Uterus (tissue), 3 donors: ENCODE measurements at regions not wholly inside any gene's neighbourhood (a gene's known extent, or its start where the extent isn't known, plus 50 kb on each side); places are given as distances from the start of the nearest gene placed in this dataset.

Experiments used
- DNase-seq, 2 donors: peaks; one replicate each; pipeline ENCODE4 v3.0.0-alpha.2; 2019 to 2020
- H3K27ac ChIP-seq, 2 donors: fragments of 200-600 bp; sonication (generic); 1 replicate in 1 of 2; 2 replicates in 1 of 2; pipeline ENCODE4 v1.5.1; 2016 to 2018
- H3K27me3 ChIP-seq, 2 donors: fragments of 200-600 bp; sonication (generic); one replicate each; pipeline ENCODE4 v1.5.1; 2018 to 2019; ENCODE audit warnings: control low read depth in 1 of 2
- H3K36me3 ChIP-seq, 2 donors: fragments of 200-600 bp; sonication (generic); one replicate each; pipeline ENCODE4 v1.5.1; 2019; ENCODE audit warnings: control low read depth in 1 of 2
- H3K4me1 ChIP-seq, 2 donors: fragments of 200-600 bp; sonication (generic); one replicate each; pipeline ENCODE4 v1.5.1; 2018 to 2019; ENCODE audit warnings: control low read depth in 1 of 2
- H3K4me3 ChIP-seq, 2 donors: fragments of 200-600 bp; sonication (generic); 1 replicate in 1 of 2; 2 replicates in 1 of 2; pipeline ENCODE4 v1.5.1; 2018 to 2019; ENCODE audit warnings: mild to moderate bottlenecking in 1 of 2
- H3K9me3 ChIP-seq, 2 donors: fragments of 200-600 bp; sonication (generic); one replicate each; pipeline ENCODE4 v1.5.1; 2019; ENCODE audit warnings: control low read depth in 1 of 2
- POLR2A ChIP-seq, 2 donors: fragments of 450-650 bp; IDR thresholded peaks; one replicate each; pipeline ENCODE4 v1.6.1; 2016; ENCODE audit warnings: antibody characterized with exemption in 2 of 2, mild to moderate bottlenecking in 1 of 2, moderate library complexity in 1 of 2
- intact Hi-C: fragments of 100-400 bp; cut with DNase I; formaldehyde crosslinking; loops from one replicate; pipeline ENCODE4 v1.15.1; 2023; ENCODE audit warnings: low total_unique reads
- TF ChIP-seq, protein P1 (sequence below), 4 experiments: fragments of 200-600 bp in 2 of 4; fragments of 450-650 bp in 2 of 4; sonication (generic) in 2 of 4; IDR thresholded peaks; one replicate each; pipeline ENCODE4 v1.5.1; 2016 to 2019; ENCODE audit warnings: antibody characterized with exemption in 4 of 4, mild to moderate bottlenecking in 2 of 4, moderate library complexity in 1 of 4
- donor health status: DM: yes; HTN: yes; CAD: no.

DNA sequence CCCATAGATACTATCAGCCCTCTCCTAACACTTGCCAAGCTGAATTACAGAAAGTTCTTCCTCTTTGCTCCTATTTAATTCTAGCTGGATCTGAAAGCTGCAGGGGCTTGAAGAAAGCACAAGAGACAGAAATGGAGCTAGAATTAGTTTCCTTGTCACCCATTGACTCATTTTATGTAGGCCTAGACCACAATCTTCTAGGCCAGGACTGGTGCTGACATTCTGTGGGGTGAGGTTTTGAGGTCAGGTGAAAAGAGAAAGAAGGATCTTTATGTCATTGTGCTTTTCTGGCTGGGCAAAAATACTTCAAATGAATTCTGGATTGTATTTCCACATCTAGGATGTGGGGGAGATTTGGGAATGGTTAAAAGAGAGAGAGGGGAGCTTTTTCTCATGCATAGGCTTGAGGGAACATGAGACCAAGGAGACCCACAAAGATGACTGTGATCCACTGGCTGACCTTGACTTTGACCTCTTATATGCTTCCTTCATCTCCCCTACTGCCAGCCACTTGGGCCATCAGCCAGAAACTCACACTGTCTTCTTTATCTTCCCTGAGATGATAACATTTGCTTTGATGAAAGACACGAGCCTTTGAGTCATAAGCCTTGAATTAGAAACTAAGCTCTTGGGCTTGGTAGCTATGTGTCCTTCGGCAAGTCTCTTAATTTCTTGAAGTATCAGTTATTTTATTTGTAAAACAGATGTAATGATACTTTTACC lies 274.9 kb upstream of the CADM1 start:
- Histone ChIP-seq H3K4me1 (no peaks in the 10 kb centered on the region), H3K27ac (no peak overlapping the region), H3K36me3 (no peaks in the 10 kb centered on the region), H3K4me3 (no peak overlapping the region), H3K9me3 (no peaks in the 10 kb centered on the region), H3K27me3 (no peaks in the 10 kb centered on the region)
- no peak for DNase-seq
- no peak for TF ChIP-seq POLR2A (IDR thresholded peaks at IDR 0.05)
- TF ChIP-seq, protein P1, sequence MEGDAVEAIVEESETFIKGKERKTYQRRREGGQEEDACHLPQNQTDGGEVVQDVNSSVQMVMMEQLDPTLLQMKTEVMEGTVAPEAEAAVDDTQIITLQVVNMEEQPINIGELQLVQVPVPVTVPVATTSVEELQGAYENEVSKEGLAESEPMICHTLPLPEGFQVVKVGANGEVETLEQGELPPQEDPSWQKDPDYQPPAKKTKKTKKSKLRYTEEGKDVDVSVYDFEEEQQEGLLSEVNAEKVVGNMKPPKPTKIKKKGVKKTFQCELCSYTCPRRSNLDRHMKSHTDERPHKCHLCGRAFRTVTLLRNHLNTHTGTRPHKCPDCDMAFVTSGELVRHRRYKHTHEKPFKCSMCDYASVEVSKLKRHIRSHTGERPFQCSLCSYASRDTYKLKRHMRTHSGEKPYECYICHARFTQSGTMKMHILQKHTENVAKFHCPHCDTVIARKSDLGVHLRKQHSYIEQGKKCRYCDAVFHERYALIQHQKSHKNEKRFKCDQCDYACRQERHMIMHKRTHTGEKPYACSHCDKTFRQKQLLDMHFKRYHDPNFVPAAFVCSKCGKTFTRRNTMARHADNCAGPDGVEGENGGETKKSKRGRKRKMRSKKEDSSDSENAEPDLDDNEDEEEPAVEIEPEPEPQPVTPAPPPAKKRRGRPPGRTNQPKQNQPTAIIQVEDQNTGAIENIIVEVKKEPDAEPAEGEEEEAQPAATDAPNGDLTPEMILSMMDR (IDR thresholded peaks at IDR 0.05), result no peak
- intact Hi-C loops, result no loop called here

DNA sequence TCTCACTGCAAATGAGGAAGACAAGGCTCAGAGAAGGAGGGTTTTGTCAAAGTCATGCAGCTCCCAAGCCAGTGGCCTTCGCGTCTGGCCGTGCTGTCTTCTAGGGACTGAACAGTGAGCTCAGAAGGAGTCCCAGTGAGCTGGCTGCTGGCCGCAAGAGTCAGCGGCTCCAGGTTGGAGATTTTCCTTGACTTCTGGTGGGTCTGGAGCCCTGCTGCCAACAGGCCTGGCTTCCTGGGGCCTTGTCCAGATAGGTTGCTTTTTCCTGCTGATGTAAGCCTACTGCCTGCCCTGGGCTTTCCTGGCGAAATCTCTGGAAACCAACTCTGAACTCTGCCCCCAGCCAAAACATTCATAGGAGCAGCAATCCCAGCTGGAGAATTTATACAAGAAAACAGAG lies 272.7 kb upstream of the CADM1 start:
- no peak for DNase-seq

GRCh38 chr11:115775846-115776245 lies 271.6 kb upstream of the CADM1 start:
- no peaks in the 10 kb centered on the region for H3K4me1 ChIP-seq
- H3K9me3 ChIP-seq, result no peaks in the 10 kb centered on the region
- H3K27ac ChIP-seq, result no peak overlapping the region
- H3K4me3 ChIP-seq, result no peak overlapping the region
- no peak for DNase-seq
- no peaks in the 10 kb centered on the region for H3K27me3 ChIP-seq
- no peaks in the 10 kb centered on the region for H3K36me3 ChIP-seq
- intact Hi-C loops, result no loop called here
- TF ChIP-seq POLR2A (IDR thresholded peaks at IDR 0.05), result no peak
- TF ChIP-seq, protein P1 (IDR thresholded peaks at IDR 0.05), result no peak

More for the DNA sequence above, 272.7 kb upstream of the CADM1 start:
- Histone ChIP-seq H3K36me3 (no peaks in the 10 kb centered on the region), H3K9me3 (no peaks in the 10 kb centered on the region), H3K4me1 (no peaks in the 10 kb centered on the region), H3K4me3 (no peak overlapping the region), H3K27me3 (no peaks in the 10 kb centered on the region), H3K27ac (no peak overlapping the region)
- no peak for TF ChIP-seq POLR2A (IDR thresholded peaks at IDR 0.05)
- TF ChIP-seq, protein P1 (IDR thresholded peaks at IDR 0.05), result no peak
- intact Hi-C loops, result no loop called here

DNA sequence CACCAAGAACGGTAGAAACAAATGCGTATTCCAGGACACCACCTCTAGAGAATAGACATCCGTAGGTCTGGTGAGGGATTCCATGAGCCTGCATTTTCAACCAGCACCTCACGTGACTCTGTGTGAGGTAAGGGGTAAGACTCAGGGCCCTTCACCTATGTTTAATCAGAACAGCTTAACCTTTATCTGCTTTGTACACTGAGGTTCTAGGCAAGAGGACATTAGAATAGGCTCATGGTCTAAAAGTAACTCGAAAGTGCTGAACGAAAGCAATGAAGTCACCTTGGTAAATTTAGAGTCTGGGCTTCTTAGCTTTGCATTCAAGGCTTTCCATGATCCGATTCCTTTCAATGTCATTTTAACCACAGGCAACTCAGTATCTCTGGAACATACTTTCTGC lies 270.5 kb upstream of the CADM1 start:
- intact Hi-C loops, result no loop called here
- H3K36me3 ChIP-seq, result no peaks in the 10 kb centered on the region
- H3K27ac ChIP-seq, result no peak overlapping the region
- H3K4me1 ChIP-seq, result no peaks in the 10 kb centered on the region
- TF ChIP-seq POLR2A (IDR thresholded peaks at IDR 0.05), result no peak
- TF ChIP-seq, protein P1 (IDR thresholded peaks at IDR 0.05), result no peak
- DNase-seq, result no peak
- H3K4me3 ChIP-seq, result no peak overlapping the region
- H3K27me3 ChIP-seq, result no peaks in the 10 kb centered on the region
- H3K9me3 ChIP-seq, result no peaks in the 10 kb centered on the region

DNA sequence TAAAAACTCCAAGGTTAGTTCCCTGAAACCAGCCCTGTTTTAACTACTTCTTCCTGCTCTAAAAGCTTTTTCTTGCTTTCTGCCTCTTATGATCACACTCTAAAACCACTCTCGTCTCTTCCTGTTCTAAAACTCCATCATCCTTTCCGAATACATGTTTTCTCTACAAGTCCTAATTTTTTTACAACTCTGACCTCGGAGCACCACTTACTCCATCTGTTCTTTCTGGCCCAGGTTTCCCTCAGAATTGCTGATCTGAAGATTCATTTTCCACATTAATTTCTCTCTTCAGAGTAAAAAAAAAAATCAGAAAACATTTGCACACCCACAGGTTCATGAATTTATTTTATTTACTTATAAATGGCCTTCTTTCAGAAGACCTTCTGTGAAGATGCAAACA lies 265.7 kb upstream of the CADM1 start:
- Histone ChIP-seq H3K36me3 (no peaks in the 10 kb centered on the region), H3K27ac (no peak overlapping the region), H3K27me3 (no peaks in the 10 kb centered on the region), H3K4me3 (no peak overlapping the region), H3K9me3 (no peaks in the 10 kb centered on the region), H3K4me1 (no peaks in the 10 kb centered on the region)
- DNase-seq, result no peak
- TF ChIP-seq, protein P1 (IDR thresholded peaks at IDR 0.05), result no peak
- TF ChIP-seq POLR2A (IDR thresholded peaks at IDR 0.05), result no peak
- intact Hi-C loops, result no loop called here
